Endothelial cell of umbilical vein (primary cell): ENCODE measurements at regions not wholly inside any gene's neighbourhood (a gene's known extent, or its start where the extent isn't known, plus 50 kb on each side); places are given as distances from the start of the nearest gene placed in this dataset.

Experiments used
- BruUV-seq: library from RNA; stranded (reverse); fragments of 400-500 nt; replicated peaks from 2 replicates; lab custom pipeline; 2021; lab: Mats Ljungman, UMichigan
- CTCF ChIA-PET: fragments of 300-600, 350-600 bp; sonication (Branson Sonifier 250); formaldehyde crosslinking; loops from one replicate; lab custom pipeline; 2021; ENCODE audit warnings: antibody characterized with exemption, inconsistent platforms; lab: Charles Lee
- POLR2A ChIA-PET: fragments of 300-600, 350-600 bp; sonication (Branson Sonifier 250); formaldehyde crosslinking; loops from one replicate; lab custom pipeline; 2021; ENCODE audit warnings: antibody characterized with exemption, inconsistent platforms; lab: Charles Lee
- DNase-seq: peaks from one replicate; pipeline ENCODE4 v3.0.0-alpha.2; 2011; ENCODE audit warnings: low read depth, low spot score
- FAIRE-seq: peaks from 2 replicates; lab custom pipeline; 2011; peaks lifted over from hg19 to GRCh38; lab: Jason Lieb, UNC
- H2AFZ ChIP-seq: 2 replicates; pipeline ENCODE4 v1.6.0; 2012; ENCODE audit warnings: low read depth, low read length, control low read depth, inconsistent platforms
- H3K27ac ChIP-seq: 2 replicates; pipeline ENCODE4 v1.5.1; 2011; ENCODE audit warnings: low read depth, mild to moderate bottlenecking, control low read depth, low read length, moderate library complexity; ENCODE audit not compliant: insufficient read depth
- H3K27me3 ChIP-seq, 2 experiments: 2 replicates each; pipeline versions ENCODE4 v1.6.0 to v1.6.1; 2011; ENCODE audit warnings: low read length in 2 of 2, mixed read lengths in 1 of 2; ENCODE audit not compliant: control insufficient read depth in 2 of 2, insufficient read depth in 2 of 2
- H3K36me3 ChIP-seq, 2 experiments: 2 replicates in 1 of 2; 3 replicates in 1 of 2; pipeline ENCODE4 v1.5.1; 2011; ENCODE audit warnings: low read length in 2 of 2, mild to moderate bottlenecking in 1 of 2, moderate library complexity in 1 of 2; ENCODE audit not compliant: control insufficient read depth in 2 of 2, insufficient read depth in 2 of 2; ENCODE audit errors: extremely low read depth in 1 of 2
- H3K4me1 ChIP-seq: 3 replicates; pipeline ENCODE4 v1.5.1; 2011; ENCODE audit warnings: mild to moderate bottlenecking, low read length; ENCODE audit not compliant: control insufficient read depth, insufficient read depth; ENCODE audit errors: extremely low read depth
- H3K4me2 ChIP-seq: 2 replicates; pipeline ENCODE4 v1.6.1; 2011; ENCODE audit warnings: low read length, control low read depth, mixed read lengths; ENCODE audit not compliant: insufficient read depth
- H3K4me3 ChIP-seq, 3 experiments: fragments of 200-600 bp in 1 of 3; sonication (generic), shearing (Covaris generic) in 1 of 3; replicated peaks in 1 of 3; 2 replicates each; pipeline ENCODE4 v1.5.1; 2011 to 2016; ENCODE audit warnings: control low read depth in 3 of 3, low read length in 3 of 3, mild to moderate bottlenecking in 2 of 3, inconsistent platforms in 1 of 3, low read depth in 1 of 3, moderate library complexity in 1 of 3; ENCODE audit not compliant: insufficient read depth in 1 of 3
- H3K79me2 ChIP-seq: 2 replicates; pipeline ENCODE4 v1.6.0; 2012; ENCODE audit warnings: low read length, inconsistent platforms; ENCODE audit not compliant: control insufficient read depth, insufficient read depth
- H3K9ac ChIP-seq: replicated peaks from 2 replicates; pipeline ENCODE3; 2011; ENCODE audit warnings: low read length, control low read depth; ENCODE audit not compliant: insufficient read depth; ENCODE audit errors: extremely low read depth
- H3K9me1 ChIP-seq: replicated peaks from 3 replicates; pipeline ENCODE4 v1.6.0; 2011; ENCODE audit warnings: mild to moderate bottlenecking, low read length; ENCODE audit not compliant: control insufficient read depth, insufficient read depth; ENCODE audit errors: extremely low read depth
- H3K9me3 ChIP-seq: replicated peaks from 2 replicates; pipeline ENCODE4 v1.5.1; 2012; ENCODE audit warnings: low read length, inconsistent platforms; ENCODE audit not compliant: control insufficient read depth, insufficient read depth
- H4K20me1 ChIP-seq: replicated peaks from 2 replicates; pipeline ENCODE3; 2011; ENCODE audit warnings: mild to moderate bottlenecking, low read length; ENCODE audit not compliant: control insufficient read depth, insufficient read depth; ENCODE audit errors: extremely low read depth
- CTCF ChIP-seq, 2 donors: IDR thresholded peaks; 1 replicate in 1 of 2; 2 replicates in 1 of 2; pipeline ENCODE4 v1.5.1; 2011; ENCODE audit warnings: low read length in 2 of 2, mild to moderate bottlenecking in 2 of 2, moderate library complexity in 2 of 2, control low read depth in 1 of 2, inconsistent platforms in 1 of 2, low read depth in 1 of 2; ENCODE audit not compliant: insufficient read depth in 1 of 2; ENCODE audit errors: extremely low read depth in 1 of 2
- EZH2 ChIP-seq: IDR thresholded peaks from 2 replicates; pipeline ENCODE4 v1.6.1; 2012; ENCODE audit warnings: borderline replicate concordance, low read depth, mild to moderate bottlenecking, moderate library complexity, low read length, inconsistent platforms; ENCODE audit not compliant: severe bottlenecking
- FOS ChIP-seq: IDR thresholded peaks from 2 replicates; pipeline ENCODE4 v1.6.1; 2011; ENCODE audit warnings: mild to moderate bottlenecking, low read length, moderate library complexity, borderline replicate concordance; ENCODE audit not compliant: insufficient read depth
- GATA2 ChIP-seq: IDR thresholded peaks from 2 replicates; pipeline ENCODE4 v1.7.0; 2011; ENCODE audit warnings: low read depth, mild to moderate bottlenecking, moderate library complexity, mixed read lengths, low read length; ENCODE audit not compliant: insufficient read length, insufficient read depth
- JUN ChIP-seq: IDR thresholded peaks from 2 replicates; pipeline ENCODE4 v1.6.1; 2011; ENCODE audit warnings: borderline replicate concordance, low read depth; ENCODE audit not compliant: insufficient read length, insufficient read depth
- MYC ChIP-seq: IDR thresholded peaks from one replicate; pipeline ENCODE4 v1.6.1; 2011; ENCODE audit warnings: mild to moderate bottlenecking, low read depth, low read length
- POLR2A ChIP-seq: IDR thresholded peaks from 2 replicates; pipeline ENCODE4 v1.6.1; 2012; ENCODE audit warnings: low read depth, mild to moderate bottlenecking, control low read depth, low read length
- POLR2AphosphoS5 ChIP-seq: IDR thresholded peaks from 2 replicates; pipeline ENCODE4 v1.6.1; 2012; ENCODE audit warnings: low read depth, mild to moderate bottlenecking, control low read depth, low read length, moderate library complexity; ENCODE audit not compliant: insufficient read depth
- dilution Hi-C: fragments of 300-500 bp; cut with MboI; formaldehyde crosslinking; loops from one replicate; pipeline ENCODE4 v1.15.0; 2019; ENCODE audit warnings: low sequenced_read_pairs; ENCODE audit not compliant: extremely low pct_ligation_motif_present
- intact Hi-C: fragments of 100-400 bp; cut with micrococcal nuclease; formaldehyde crosslinking; loops from one replicate; pipeline ENCODE4 v1.10.0; 2022
- TF ChIP-seq, protein P1 (sequence below): IDR thresholded peaks from 2 replicates; pipeline ENCODE4 v1.6.1; 2011; ENCODE audit not compliant: insufficient read depth, insufficient read length

DNA sequence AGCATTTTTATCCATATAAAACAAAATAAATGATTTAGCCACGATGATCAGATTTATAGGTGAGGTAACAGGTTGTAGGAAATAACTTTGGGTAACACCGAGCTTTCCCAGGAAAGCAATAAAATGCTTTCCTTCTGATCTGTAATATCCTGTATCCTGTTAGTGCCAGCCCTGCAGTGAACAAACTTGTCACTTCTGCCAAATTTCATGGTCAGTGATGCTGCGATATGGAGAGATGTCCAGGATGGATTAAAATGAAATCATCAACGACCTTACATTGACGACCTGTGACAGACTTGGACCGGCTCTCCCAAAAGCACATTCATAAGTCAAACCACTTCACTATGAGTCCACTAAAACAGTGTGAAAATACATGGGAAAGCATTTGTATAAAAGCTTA is 608.0 kb upstream of the NRP1 start:
- FAIRE-seq (no peak), DNase-seq (no peak)
- Histone ChIP-seq H3K4me1 (no peaks in the 10 kb centered on the region), H3K36me3 (no peaks in the 10 kb centered on the region), H3K9ac (no peak overlapping the region), H4K20me1 (no peaks in the 10 kb centered on the region), H2AFZ (no peak overlapping the region), H3K4me3 (no peak overlapping the region), H3K27me3 (peaks cover 0 to 10% of the 10 kb centered on the region in 2 experiments), H3K79me2 (no peaks in the 10 kb centered on the region), H3K27ac (no peak overlapping the region), H3K4me2 (no peak overlapping the region), H3K9me1 (no peaks in the 10 kb centered on the region), H3K9me3 (no peaks in the 10 kb centered on the region)
- ChIA-PET CTCF (no interaction called here), POLR2A (no interaction called here)
- TF ChIP-seq JUN (no peak), POLR2A (no peak), MYC (no peak), CTCF (IDR thresholded peaks at IDR 0.05; ENCODE audit: extremely low read depth in 1 of 2, insufficient read depth in 1 of 2, low read depth in 1 of 2, low read length in 2 of 2) (no peak), EZH2 (no peak), FOS (no peak), POLR2AphosphoS5 (no peak), GATA2 (no peak)
- TF ChIP-seq, protein P1, sequence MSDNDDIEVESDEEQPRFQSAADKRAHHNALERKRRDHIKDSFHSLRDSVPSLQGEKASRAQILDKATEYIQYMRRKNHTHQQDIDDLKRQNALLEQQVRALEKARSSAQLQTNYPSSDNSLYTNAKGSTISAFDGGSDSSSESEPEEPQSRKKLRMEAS, result no peak
- dilution Hi-C loops, result no loop called here
- intact Hi-C loops, result no loop called here
- no TSS peak for BruUV-seq
